Panc1 (cell line): ENCODE measurements at regions not wholly inside any gene's neighbourhood (a gene's known extent, or its start where the extent isn't known, plus 50 kb on each side); places are given as distances from the start of the nearest gene placed in this dataset.

Experiments used
- ATAC-seq: fragments of 200-7000 bp; cut with Tn5 transposase; 2 replicates; pipeline ENCODE4 v1.9.1; 2020; ENCODE audit warnings: mild to moderate bottlenecking, moderate library complexity
- BruUV-seq: library from RNA; stranded (reverse); fragments of 400-500 nt; replicated peaks from 2 replicates; lab custom pipeline; 2021; lab: Mats Ljungman, UMichigan
- CTCF ChIA-PET: fragments of 300-600 bp; sonication (Branson Sonifier 250); formaldehyde crosslinking; loops from one replicate; lab custom pipeline; 2022; ENCODE audit warnings: antibody characterized with exemption; lab: Charles Lee
- POLR2A ChIA-PET: fragments of 300-600 bp; sonication (Branson Sonifier 250); formaldehyde crosslinking; loops from one replicate; lab custom pipeline; 2022; ENCODE audit warnings: antibody characterized with exemption; lab: Charles Lee
- DNase-seq: peaks from one replicate; pipeline ENCODE4 v3.0.0-alpha.2; 2010; ENCODE audit warnings: low read depth, low spot score
- H3K27ac ChIP-seq: 2 replicates; pipeline ENCODE4 v1.5.1; 2011; ENCODE audit warnings: mild to moderate bottlenecking, low read length, inconsistent platforms
- H3K27me3 ChIP-seq: fragments of 200-500 bp; sonication (Bioruptor generic); 2 replicates; pipeline ENCODE4 v1.6.0; 2014; ENCODE audit warnings: low read length, inconsistent platforms; ENCODE audit not compliant: control insufficient read depth, insufficient read depth
- H3K36me3 ChIP-seq: fragments of 200-500 bp; sonication (Bioruptor generic); 2 replicates; pipeline ENCODE4 v1.5.1; 2014; ENCODE audit warnings: inconsistent platforms, mild to moderate bottlenecking, low read length, moderate library complexity; ENCODE audit not compliant: control insufficient read depth, insufficient read depth
- H3K4me1 ChIP-seq: 2 replicates; pipeline ENCODE4 v1.5.1; 2011; ENCODE audit warnings: inconsistent platforms, mild to moderate bottlenecking, low read length, moderate library complexity; ENCODE audit not compliant: control insufficient read depth, insufficient read depth
- H3K4me3 ChIP-seq, 2 experiments: 2 replicates each; pipeline ENCODE4 v1.5.1; 2011 to 2012; ENCODE audit warnings: low read depth in 2 of 2, low read length in 2 of 2, mild to moderate bottlenecking in 2 of 2, inconsistent platforms in 1 of 2, moderate library complexity in 1 of 2
- H3K9me3 ChIP-seq: fragments of 200-500 bp; sonication (Bioruptor generic); 2 replicates; pipeline ENCODE4 v1.5.1; 2014; ENCODE audit warnings: low read depth, mild to moderate bottlenecking, inconsistent platforms, low read length, moderate library complexity; ENCODE audit not compliant: control insufficient read depth, insufficient read depth
- CTCF ChIP-seq: fragments of 450-650 bp; IDR thresholded peaks from 2 replicates; pipeline ENCODE4 v1.5.1; 2017; ENCODE audit warnings: mild to moderate bottlenecking
- POLR2AphosphoS5 ChIP-seq: IDR thresholded peaks from 2 replicates; pipeline ENCODE4 v1.6.1; 2012; ENCODE audit warnings: mild to moderate bottlenecking, low read depth, low read length, moderate library complexity
- REST ChIP-seq, 2 experiments: IDR thresholded peaks; 2 replicates each; pipeline ENCODE4 v1.6.1; 2011 to 2012; ENCODE audit warnings: low read depth in 2 of 2, control low read depth in 1 of 2, low read length in 1 of 2, mild to moderate bottlenecking in 1 of 2, moderate library complexity in 1 of 2; ENCODE audit not compliant: insufficient read depth in 1 of 2
- SIN3A ChIP-seq: IDR thresholded peaks from 2 replicates; pipeline ENCODE4 v1.6.1; 2012; ENCODE audit warnings: low read depth, mild to moderate bottlenecking, low read length, moderate library complexity, borderline replicate concordance; ENCODE audit not compliant: insufficient read depth
- TCF7L2 ChIP-seq: IDR thresholded peaks from 2 replicates; pipeline ENCODE4 v1.6.1; 2011; ENCODE audit warnings: mild to moderate bottlenecking, low read depth, low read length, inconsistent platforms
- in situ Hi-C: cut with HindIII; loops from 2 replicates; pipeline ENCODE4 v1.10.0; 2016; ENCODE audit warnings: low sequenced_read_pairs, low pct_unique_long_range_greater_than_20kb
- intact Hi-C: fragments of 100-400 bp; cut with micrococcal nuclease; formaldehyde crosslinking; loops from one replicate; pipeline ENCODE4 v1.10.0; 2022; ENCODE audit not compliant: unreplicated experiment

DNA sequence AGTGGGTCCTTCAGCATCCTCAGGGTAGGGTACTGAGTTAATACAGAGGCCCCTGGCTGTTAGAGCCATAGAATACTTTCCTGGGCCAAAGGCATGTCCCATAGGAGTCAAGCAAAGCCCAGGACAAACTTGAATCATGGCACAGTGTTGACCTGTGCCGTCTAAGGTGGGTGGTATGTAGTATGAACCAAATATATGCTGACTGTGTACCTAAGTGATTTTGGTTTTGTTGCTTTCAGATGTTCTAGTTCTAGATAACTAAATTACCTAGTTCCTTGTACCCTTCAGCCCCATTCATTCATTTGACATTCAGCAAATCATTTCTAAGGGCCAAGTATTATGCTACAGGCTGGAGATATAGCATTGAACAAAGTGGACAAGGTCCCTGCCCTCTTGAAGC, 61.3 kb upstream of the GPRC5B start:
- ChIA-PET POLR2A (no interaction called here), CTCF (interaction anchor here (0.7 kb wide), 1 partner anchor 357 kb away, joined by 5 read pairs; no protein-coding TSS in a partner anchor)
- intact Hi-C loops: no loop called here
- DNase-seq (no peak), ATAC-seq (no peak)
- Histone ChIP-seq H3K9me3 (no peaks in the 10 kb centered on the region), H3K27ac (no peak overlapping the region), H3K36me3 (no peaks in the 10 kb centered on the region), H3K4me3 (no peak overlapping the region), H3K4me1 (no peaks in the 10 kb centered on the region), H3K27me3 (peaks cover 2% of the 10 kb centered on the region; the same call in 1 of the 2 replicates)
- no TSS peak for BruUV-seq
- in situ Hi-C loops: no loop called here
- TF ChIP-seq REST (IDR thresholded peaks at IDR 0.05; ENCODE audit: insufficient read depth in 1 of 2, low read depth in 2 of 2, low read length in 1 of 2): no peak
- TF ChIP-seq CTCF: no peak
- TF ChIP-seq SIN3A: no peak
- TF ChIP-seq POLR2AphosphoS5: no peak
- no peak for TF ChIP-seq TCF7L2

DNA sequence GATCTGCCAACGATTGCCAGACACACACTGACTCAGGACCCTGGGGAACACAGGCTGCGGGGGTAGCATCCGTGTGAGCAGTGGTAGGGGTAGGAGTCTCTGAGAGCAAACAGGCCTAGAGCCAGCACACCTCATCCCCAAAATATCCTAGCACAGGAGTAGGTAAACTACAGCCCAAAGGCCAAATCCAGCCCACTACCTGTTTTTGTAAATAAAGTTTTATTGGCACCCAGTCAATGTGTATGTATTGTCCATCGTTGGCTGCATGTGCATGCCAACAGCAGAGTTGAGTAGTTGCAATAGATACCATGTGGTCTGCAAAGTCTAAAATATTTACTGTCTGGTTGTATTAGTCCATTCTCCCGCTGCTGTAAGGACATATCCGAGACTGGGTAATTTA, 55.5 kb upstream of the GPRC5B start:
- CTCF ChIA-PET: no interaction called here
- H3K27me3 ChIP-seq: peaks cover 2% of the 10 kb centered on the region; the same call in 1 of the 2 replicates
- no TSS peak for BruUV-seq

More for the DNA sequence above, 55.5 kb upstream of the GPRC5B start:
- no peaks in the 10 kb centered on the region for H3K4me1 ChIP-seq
- H3K4me3 ChIP-seq: no peak overlapping the region
- no peaks in the 10 kb centered on the region for H3K36me3 ChIP-seq
- intact Hi-C loops (no loop called here), in situ Hi-C loops (no loop called here)
- DNase-seq (no peak), ATAC-seq (no peak)
- no peaks in the 10 kb centered on the region for H3K9me3 ChIP-seq
- POLR2A ChIA-PET: no interaction called here
- no peak overlapping the region for H3K27ac ChIP-seq
- TF ChIP-seq SIN3A (no peak), REST (IDR thresholded peaks at IDR 0.05; ENCODE audit: insufficient read depth in 1 of 2, low read depth in 2 of 2, low read length in 1 of 2) (no peak), POLR2AphosphoS5 (no peak), TCF7L2 (no peak), CTCF (no peak)
